HEK293 (cell line): ENCODE measurements at regions not wholly inside any gene's neighbourhood (a gene's known extent, or its start where the extent isn't known, plus 50 kb on each side); places are given as distances from the start of the nearest gene placed in this dataset.

Experiments
- CTCF ChIA-PET: fragments of 350-600 bp; formaldehyde crosslinking; extraction: SDS; loops from one replicate; lab custom pipeline; 2021; ENCODE audit warnings: antibody characterized with exemption; lab: Yijun Ruan, JAX
- POLR2A ChIA-PET: fragments of 300-600 bp; formaldehyde crosslinking; extraction: SDS; loops from one replicate; lab custom pipeline; 2020; ENCODE audit warnings: antibody characterized with exemption, inconsistent platforms; lab: Yijun Ruan, JAX
- H3K27ac ChIP-seq: fragments of 200-500 bp; sonication (Bioruptor generic); 2 replicates; pipeline ENCODE4 v1.5.1; 2014; ENCODE audit warnings: low read depth, low read length, control low read depth, inconsistent platforms; ENCODE audit errors: extremely low read depth
- H3K36me3 ChIP-seq, 2 experiments: fragments of 200-500 bp in 1 of 2; sonication (Bioruptor generic) in 1 of 2; 1 replicate in 1 of 2; 2 replicates in 1 of 2; pipeline ENCODE4 v1.5.1; 2014 to 2017; ENCODE audit warnings: inconsistent platforms in 2 of 2, low read length in 2 of 2; ENCODE audit not compliant: control insufficient read depth in 2 of 2, insufficient read depth in 1 of 2
- H3K4me1 ChIP-seq: fragments of 200-500 bp; sonication (Bioruptor generic); 2 replicates; pipeline ENCODE4 v1.5.1; 2014; ENCODE audit warnings: mild to moderate bottlenecking, low read length, inconsistent platforms; ENCODE audit not compliant: control insufficient read depth, insufficient read depth
- H3K4me3 ChIP-seq: 2 replicates; pipeline ENCODE4 v1.5.1; 2011; ENCODE audit warnings: low read depth, mild to moderate bottlenecking, control low read depth, low read length, moderate library complexity
- H3K9me3 ChIP-seq: fragments of 200-500 bp; sonication (Bioruptor generic); 2 replicates; pipeline ENCODE4 v1.5.1; 2014; ENCODE audit warnings: low read depth, low read length, inconsistent platforms; ENCODE audit not compliant: control insufficient read depth, insufficient read depth
- ATF2 ChIP-seq: fragments of 450-650 bp; formaldehyde crosslinking; IDR thresholded peaks from 2 replicates; pipeline ENCODE4 v1.5.1; 2016; ENCODE audit warnings: missing biosample characterization, missing genetic modification characterization, low read depth
- GLIS2 ChIP-seq: fragments of 450-650 bp; formaldehyde crosslinking; IDR thresholded peaks from 2 replicates; pipeline ENCODE4 v1.5.1; 2016; ENCODE audit warnings: missing biosample characterization, missing genetic modification characterization
- INSM2 ChIP-seq: fragments of 450-650 bp; formaldehyde crosslinking; IDR thresholded peaks from 2 replicates; pipeline ENCODE4 v1.5.1; 2016; ENCODE audit warnings: missing biosample characterization, missing genetic modification characterization
- MEIS1 ChIP-seq: sonication (generic); formaldehyde crosslinking; IDR thresholded peaks from 2 replicates; pipeline ENCODE4 v1.8.1; 2022; ENCODE audit warnings: missing genetic modification reagents, mild to moderate bottlenecking, borderline replicate concordance
- TSHZ1 ChIP-seq: fragments of 450-650 bp; formaldehyde crosslinking; IDR thresholded peaks from 2 replicates; pipeline ENCODE4 v1.5.1; 2016; ENCODE audit warnings: missing biosample characterization, missing genetic modification characterization, borderline replicate concordance
- ZBTB17 ChIP-seq: fragments of 450-650 bp; formaldehyde crosslinking; IDR thresholded peaks from 2 replicates; pipeline ENCODE4 v1.5.1; 2016; ENCODE audit warnings: missing biosample characterization, missing genetic modification characterization
- ZBTB8A ChIP-seq: fragments of 450-650 bp; formaldehyde crosslinking; IDR thresholded peaks from 2 replicates; pipeline ENCODE4 v1.5.1; 2016; ENCODE audit warnings: missing biosample characterization, missing genetic modification characterization
- ZFP41 ChIP-seq: fragments of 450-650 bp; formaldehyde crosslinking; IDR thresholded peaks from 2 replicates; pipeline ENCODE4 v1.5.1; 2016; ENCODE audit warnings: missing biosample characterization, missing genetic modification characterization, borderline replicate concordance
- ZNF132 ChIP-seq: fragments of 450-650 bp; formaldehyde crosslinking; IDR thresholded peaks from 2 replicates; pipeline ENCODE4 v1.5.1; 2017; ENCODE audit warnings: missing biosample characterization, missing genetic modification characterization, borderline replicate concordance
- ZNF174 ChIP-seq: fragments of 450-650 bp; formaldehyde crosslinking; IDR thresholded peaks from 2 replicates; pipeline ENCODE4 v1.5.0; 2017; ENCODE audit warnings: missing biosample characterization, mild to moderate bottlenecking, missing genetic modification characterization
- ZNF311 ChIP-seq: fragments of 450-650 bp; formaldehyde crosslinking; IDR thresholded peaks from 2 replicates; pipeline ENCODE4 v1.5.1; 2017; ENCODE audit warnings: missing biosample characterization, missing genetic modification characterization, borderline replicate concordance
- ZNF362 ChIP-seq: fragments of 450-650 bp; formaldehyde crosslinking; IDR thresholded peaks from 2 replicates; pipeline ENCODE4 v1.5.1; 2016; ENCODE audit warnings: missing biosample characterization, missing genetic modification characterization
- ZNF555 ChIP-seq: fragments of 450-650 bp; formaldehyde crosslinking; conservative IDR thresholded peaks from 2 replicates; pipeline ENCODE4 v1.5.1; 2017; ENCODE audit warnings: missing biosample characterization, mild to moderate bottlenecking, missing genetic modification characterization, inconsistent platforms
- ZNF621 ChIP-seq: fragments of 450-650 bp; formaldehyde crosslinking; IDR thresholded peaks from 2 replicates; pipeline ENCODE4 v1.5.1; 2017; ENCODE audit warnings: missing biosample characterization, missing genetic modification characterization
- ZNF629 ChIP-seq: fragments of 450-650 bp; formaldehyde crosslinking; IDR thresholded peaks from 2 replicates; pipeline ENCODE4 v1.5.1; 2017; ENCODE audit warnings: missing biosample characterization, missing genetic modification characterization
- ZXDB ChIP-seq: fragments of 450-650 bp; formaldehyde crosslinking; IDR thresholded peaks from 2 replicates; pipeline ENCODE4 v1.5.1; 2016; ENCODE audit warnings: missing biosample characterization, missing genetic modification characterization

GRCh38 chr15:95758451-95758850 is 572.0 kb upstream of the NR2F2 start:
- no peaks in the 10 kb centered on the region for H3K9me3 ChIP-seq
- no peak overlapping the region for H3K4me3 ChIP-seq
- TF ChIP-seq ATF2 (tag by site-specific recombination) (no peak), ZNF311 (tag by site-specific recombination) (no peak), ZNF555 (tag by site-specific recombination) (no peak), TSHZ1 (tag by site-specific recombination) (no peak), ZBTB17 (no peak), ZBTB8A (tag by site-specific recombination) (no peak), ZNF621 (tag by site-specific recombination) (no peak), ZNF174 (no peak), ZXDB (tag by site-specific recombination) (no peak), ZNF629 (no peak), GLIS2 (tag by site-specific recombination) (no peak)
- CTCF ChIA-PET: no interaction called here
- no peaks in the 10 kb centered on the region for H3K36me3 ChIP-seq
- no peaks in the 10 kb centered on the region for H3K4me1 ChIP-seq
- POLR2A ChIA-PET: no interaction called here
- no peak overlapping the region for H3K27ac ChIP-seq

GRCh38 chr15:95758851-95759250 is 571.6 kb upstream of the NR2F2 start:
- H3K9me3 ChIP-seq: no peaks in the 10 kb centered on the region
- no peak overlapping the region for H3K4me3 ChIP-seq
- POLR2A ChIA-PET: no interaction called here
- H3K36me3 ChIP-seq: no peaks in the 10 kb centered on the region
- no peak for TF ChIP-seq ZFP41 (tag by site-specific recombination)
- no peak for TF ChIP-seq INSM2
- TF ChIP-seq MEIS1 (CRISPR knock-in tag): no peak
- TF ChIP-seq ZNF555 (tag by site-specific recombination): no peak
- no peak for TF ChIP-seq ZNF132 (tag by site-specific recombination)
- TF ChIP-seq ZNF362: no peak
- no peak for TF ChIP-seq ZXDB (tag by site-specific recombination)
- TF ChIP-seq, all 188 proteins: peak for 0
- Histone ChIP-seq H3K27ac (no peak overlapping the region), H3K4me1 (no peaks in the 10 kb centered on the region)
- CTCF ChIA-PET: no interaction called here
